OCI-LY3 (cell line): ENCODE measurements at regions not wholly inside any gene's neighbourhood (a gene's known extent, or its start where the extent isn't known, plus 50 kb on each side); places are given as distances from the start of the nearest gene placed in this dataset.

Experiments
- H2AFZ ChIP-seq: fragments of 200-600, 300-600 bp; shearing (Covaris generic); 2 replicates; pipeline ENCODE4 v1.6.0; 2014; ENCODE audit warnings: antibody characterized with exemption, low read depth, low read length
- H3K27ac ChIP-seq: fragments of 200-600, 300-600 bp; sonication (generic); 2 replicates; pipeline ENCODE4 v1.5.1; 2014; ENCODE audit warnings: mild to moderate bottlenecking, low read length, moderate library complexity, mixed read lengths
- H3K27me3 ChIP-seq: fragments of 200-600, 300-600 bp; sonication (generic); 2 replicates; pipeline ENCODE4 v1.6.1; 2014; ENCODE audit warnings: low read depth, low read length, mixed read lengths
- H3K36me3 ChIP-seq: fragments of 200-600, 300-600 bp; sonication (generic); replicated peaks from 2 replicates; pipeline ENCODE3; 2014; ENCODE audit warnings: low read depth, low read length, mixed read lengths
- H3K4me1 ChIP-seq: fragments of 300-600, 200-600 bp; sonication (generic); 2 replicates; pipeline ENCODE4 v1.6.1; 2014; ENCODE audit warnings: low read length, mixed read lengths
- H3K4me2 ChIP-seq: fragments of 200-600, 300-600 bp; sonication (generic); 2 replicates; pipeline ENCODE4 v1.6.1; 2014; ENCODE audit warnings: low read length, mixed read lengths
- H3K4me3 ChIP-seq: fragments of 300-600, 200-600 bp; sonication (generic); 2 replicates; pipeline ENCODE4 v1.5.1; 2014; ENCODE audit warnings: antibody characterized with exemption, mild to moderate bottlenecking, low read length, moderate library complexity
- H3K79me2 ChIP-seq: fragments of 300-600, 200-600 bp; shearing (Covaris generic); 2 replicates; pipeline ENCODE4 v1.6.1; 2014; ENCODE audit warnings: mild to moderate bottlenecking, low read length, mixed read lengths
- H3K9ac ChIP-seq: fragments of 300-600, 200-600 bp; shearing (Covaris generic); 2 replicates; pipeline ENCODE4 v1.6.0; 2014; ENCODE audit warnings: mild to moderate bottlenecking, low read length, moderate library complexity
- H3K9me3 ChIP-seq: fragments of 200-600, 300-600 bp; shearing (Covaris generic); 2 replicates; pipeline ENCODE4 v1.6.1; 2014; ENCODE audit warnings: low read length, mixed read lengths; ENCODE audit not compliant: insufficient read depth
- H4K20me1 ChIP-seq: fragments of 200-600, 300-600 bp; sonication (generic); 2 replicates; pipeline ENCODE4 v1.6.1; 2016; ENCODE audit warnings: low read length, mixed read lengths; ENCODE audit not compliant: insufficient read depth
- CTCF ChIP-seq: fragments of 200-600, 300-600 bp; sonication (generic); IDR thresholded peaks from 2 replicates; pipeline ENCODE4 v1.5.1; 2014; ENCODE audit warnings: antibody characterized with exemption, low read length, low read depth
- EZH2phosphoT487 ChIP-seq: fragments of 200-600 bp; shearing (Covaris generic); IDR thresholded peaks from 2 replicates; pipeline ENCODE4 v1.6.1; 2018; ENCODE audit warnings: antibody characterized with exemption, mixed run types, low read depth

- no peak overlapping the region for H3K4me3 ChIP-seq
- H4K20me1 ChIP-seq, result no peaks in the 10 kb centered on the region
- no peak overlapping the region for H3K27ac ChIP-seq
- no peak overlapping the region for H2AFZ ChIP-seq
- no peak overlapping the region for H3K9ac ChIP-seq
- no peaks in the 10 kb centered on the region for H3K4me1 ChIP-seq
- no peak overlapping the region for H3K4me2 ChIP-seq
- no peaks in the 10 kb centered on the region for H3K9me3 ChIP-seq
- peaks cover 38% of the 10 kb centered on the region for H3K27me3 ChIP-seq
- TF ChIP-seq EZH2phosphoT487, result no peak
- no peak for TF ChIP-seq CTCF
- H3K79me2 ChIP-seq, result no peaks in the 10 kb centered on the region
- no peaks in the 10 kb centered on the region for H3K36me3 ChIP-seq
Observed at GRCh38 chr17:34763728-34764665, 184.6 kb downstream of the TMEM132E start.

GRCh38 chr17:34762078-34762477, 182.7 kb downstream of the TMEM132E start:
- Histone ChIP-seq H3K9me3 (no peaks in the 10 kb centered on the region), H3K27me3 (peaks cover 38% of the 10 kb centered on the region), H2AFZ (no peak overlapping the region), H3K4me1 (no peaks in the 10 kb centered on the region), H3K79me2 (no peaks in the 10 kb centered on the region), H3K4me2 (no peak overlapping the region), H3K4me3 (no peak overlapping the region), H4K20me1 (no peaks in the 10 kb centered on the region), H3K36me3 (no peaks in the 10 kb centered on the region), H3K9ac (no peak overlapping the region), H3K27ac (no peak overlapping the region)
- no peak for TF ChIP-seq CTCF
- TF ChIP-seq EZH2phosphoT487, result no peak

DNA sequence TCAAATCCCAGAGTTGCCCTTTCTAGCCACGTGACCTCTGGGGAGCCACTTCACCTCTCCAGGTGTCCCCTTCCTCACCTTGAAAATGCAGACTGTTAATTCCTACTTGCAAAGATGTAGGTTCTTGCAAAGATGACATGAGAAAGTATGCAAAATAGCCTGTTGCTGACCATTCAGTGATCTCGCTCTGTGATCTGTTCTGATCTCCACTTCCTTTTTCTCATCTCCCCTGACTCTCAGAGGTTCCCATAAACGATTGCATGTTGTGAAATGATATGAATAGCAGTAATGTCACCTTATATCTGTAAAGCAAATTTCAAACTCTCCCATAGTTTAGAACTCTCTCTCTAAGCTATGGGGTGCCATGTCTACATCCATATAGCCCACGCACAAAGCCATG, 182.3 kb downstream of the TMEM132E start:
- Histone ChIP-seq H3K4me2 (no peak overlapping the region), H3K9me3 (no peaks in the 10 kb centered on the region), H3K4me3 (no peak overlapping the region), H3K9ac (no peak overlapping the region), H3K79me2 (no peaks in the 10 kb centered on the region), H4K20me1 (no peaks in the 10 kb centered on the region), H3K27ac (no peak overlapping the region), H3K27me3 (peaks cover 38% of the 10 kb centered on the region), H3K4me1 (no peaks in the 10 kb centered on the region), H3K36me3 (no peaks in the 10 kb centered on the region), H2AFZ (no peak overlapping the region)
- TF ChIP-seq CTCF (no peak), EZH2phosphoT487 (no peak)

- no peaks in the 10 kb centered on the region for H3K4me1 ChIP-seq
- no peaks in the 10 kb centered on the region for H3K36me3 ChIP-seq
- H3K4me2 ChIP-seq, result no peak overlapping the region
- no peaks in the 10 kb centered on the region for H3K9me3 ChIP-seq
- no peak overlapping the region for H3K27ac ChIP-seq
- H2AFZ ChIP-seq, result no peak overlapping the region
- TF ChIP-seq EZH2phosphoT487 (no peak), CTCF (no peak)
- no peak overlapping the region for H3K4me3 ChIP-seq
- peaks cover 33% of the 10 kb centered on the region for H3K27me3 ChIP-seq
- no peak overlapping the region for H3K9ac ChIP-seq
- no peaks in the 10 kb centered on the region for H3K79me2 ChIP-seq
- H4K20me1 ChIP-seq, result no peaks in the 10 kb centered on the region
Observed at GRCh38 chr17:34760931-34761495, 181.6 kb downstream of the TMEM132E start.
